Caco-2 (cell line): ENCODE measurements at regions not wholly inside any gene's neighbourhood (a gene's known extent, or its start where the extent isn't known, plus 50 kb on each side); places are given as distances from the start of the nearest gene placed in this dataset.

ENCODE experiments used
- BruUV-seq: library from RNA; stranded (reverse); fragments of 400-500 nt; replicated peaks from 2 replicates; lab custom pipeline; 2021; lab: Mats Ljungman, UMichigan
- CTCF ChIA-PET: fragments of 300-600 bp; sonication (Branson Sonifier 250); formaldehyde crosslinking; loops from one replicate; lab custom pipeline; 2022; ENCODE audit warnings: antibody characterized with exemption; lab: Charles Lee
- POLR2A ChIA-PET: fragments of 300-600 bp; sonication (Branson Sonifier 250); formaldehyde crosslinking; loops from one replicate; lab custom pipeline; 2022; ENCODE audit warnings: antibody characterized with exemption; lab: Charles Lee
- DNase-seq, 2 experiments: peaks; one replicate each; pipeline versions ENCODE4 v3.0.0 to v3.0.0-alpha.2; 2020 to 2022
- H3K27me3 ChIP-seq: replicated peaks from 2 replicates; pipeline ENCODE4 v1.6.0; 2011; ENCODE audit warnings: low read length; ENCODE audit not compliant: control insufficient read depth, insufficient read depth
- H3K36me3 ChIP-seq: 2 replicates; pipeline ENCODE4 v1.5.1; 2011; ENCODE audit warnings: low read length; ENCODE audit not compliant: control insufficient read depth, insufficient read depth
- H3K4me1 ChIP-seq: fragments of 250-450 bp; sonication (Bioruptor Pico); 2 replicates; pipeline ENCODE4 v1.5.1; 2020; ENCODE audit warnings: mild to moderate bottlenecking
- H3K4me3 ChIP-seq: 2 replicates; pipeline ENCODE4 v1.5.1; 2011; ENCODE audit warnings: low read depth, mild to moderate bottlenecking, control low read depth, low read length
- H3K9me3 ChIP-seq: fragments of 250-450 bp; sonication (Bioruptor Pico); 2 replicates; pipeline ENCODE4 v1.5.1; 2020; ENCODE audit warnings: mild to moderate bottlenecking, moderate library complexity
- H3K27ac Mint-ChIP-seq: one replicate; pipeline ENCODE4 v1.8.0; 2022; ENCODE audit warnings: mixed read lengths; ENCODE audit not compliant: unreplicated experiment
- H3K27me3 Mint-ChIP-seq: one replicate; pipeline ENCODE4 v1.8.0; 2022; ENCODE audit warnings: mixed read lengths; ENCODE audit not compliant: insufficient read depth, unreplicated experiment
- H3K36me3 Mint-ChIP-seq: one replicate; pipeline ENCODE4 v1.8.0; 2022; ENCODE audit warnings: mild to moderate bottlenecking, mixed read lengths; ENCODE audit not compliant: insufficient read depth, unreplicated experiment
- H3K4me1 Mint-ChIP-seq: one replicate; pipeline ENCODE4 v1.8.0; 2022; ENCODE audit warnings: low read depth, mixed read lengths; ENCODE audit not compliant: unreplicated experiment
- H3K4me3 Mint-ChIP-seq: one replicate; pipeline ENCODE4 v1.8.0; 2022; ENCODE audit warnings: mild to moderate bottlenecking, moderate library complexity, mixed read lengths; ENCODE audit not compliant: unreplicated experiment
- H3K9me3 Mint-ChIP-seq: one replicate; pipeline ENCODE4 v1.8.0; 2022; ENCODE audit warnings: mixed read lengths; ENCODE audit not compliant: unreplicated experiment
- CTCF ChIP-seq, 2 experiments: fragments of 200-600 bp in 1 of 2; IDR thresholded peaks; 1 replicate in 1 of 2; 2 replicates in 1 of 2; pipeline versions ENCODE4 v1.5.1 to v1.8.0; 2011 to 2022; ENCODE audit warnings: antibody characterized with exemption in 1 of 2, control low read depth in 1 of 2, inconsistent platforms in 1 of 2, low read depth in 1 of 2, low read length in 1 of 2, mild to moderate bottlenecking in 1 of 2, moderate library complexity in 1 of 2; ENCODE audit not compliant: insufficient read depth in 1 of 2, severe bottlenecking in 1 of 2, unreplicated experiment in 1 of 2
- intact Hi-C: fragments of 100-400 bp; cut with micrococcal nuclease; formaldehyde crosslinking; loops from one replicate; pipeline ENCODE4 v1.10.0; 2022; ENCODE audit not compliant: unreplicated experiment

- CTCF ChIA-PET: no interaction called here
- Mint-ChIP-seq H3K36me3 (no peaks in the 10 kb centered on the region), H3K27ac (no peak overlapping the region), H3K4me1 (no peaks in the 10 kb centered on the region), H3K27me3 (peaks cover 7% of the 10 kb centered on the region), H3K4me3 (no peak overlapping the region), H3K9me3 (peaks cover 10% of the 10 kb centered on the region)
- H3K36me3 ChIP-seq: no peaks in the 10 kb centered on the region
- H3K4me3 ChIP-seq: no peak overlapping the region
- H3K9me3 ChIP-seq: no peaks in the 10 kb centered on the region
- H3K27me3 ChIP-seq: no peaks in the 10 kb centered on the region
- TF ChIP-seq CTCF (IDR thresholded peaks at IDR 0.05; ENCODE audit: insufficient read depth in 1 of 2, low read depth in 1 of 2, low read length in 1 of 2, severe bottlenecking in 1 of 2, unreplicated experiment in 1 of 2): no peak
- DNase-seq: no peak
- no TSS peak for BruUV-seq
- H3K4me1 ChIP-seq: no peaks in the 10 kb centered on the region
- intact Hi-C loops: no loop called here
- POLR2A ChIA-PET: no interaction called here
Measured at GRCh38 chr14:66143387-66144112, 342.6 kb upstream of the CCDC196 start.

GRCh38 chr14:66152302-66152701 is 333.9 kb upstream of the CCDC196 start:
- Mint-ChIP-seq H3K4me3 (no peak overlapping the region), H3K27ac (no peak overlapping the region), H3K36me3 (no peaks in the 10 kb centered on the region), H3K27me3 (peaks cover 3% of the 10 kb centered on the region), H3K4me1 (no peaks in the 10 kb centered on the region), H3K9me3 (no peaks in the 10 kb centered on the region)
- ChIA-PET POLR2A (no interaction called here), CTCF (no interaction called here)
- Histone ChIP-seq H3K36me3 (no peaks in the 10 kb centered on the region), H3K4me1 (no peaks in the 10 kb centered on the region), H3K4me3 (no peak overlapping the region), H3K27me3 (no peaks in the 10 kb centered on the region), H3K9me3 (no peaks in the 10 kb centered on the region)
- no peak for TF ChIP-seq CTCF (IDR thresholded peaks at IDR 0.05; ENCODE audit: insufficient read depth in 1 of 2, low read depth in 1 of 2, low read length in 1 of 2, severe bottlenecking in 1 of 2, unreplicated experiment in 1 of 2)
- no peak for DNase-seq
- intact Hi-C loops: no loop called here
- BruUV-seq: no TSS peak

DNA sequence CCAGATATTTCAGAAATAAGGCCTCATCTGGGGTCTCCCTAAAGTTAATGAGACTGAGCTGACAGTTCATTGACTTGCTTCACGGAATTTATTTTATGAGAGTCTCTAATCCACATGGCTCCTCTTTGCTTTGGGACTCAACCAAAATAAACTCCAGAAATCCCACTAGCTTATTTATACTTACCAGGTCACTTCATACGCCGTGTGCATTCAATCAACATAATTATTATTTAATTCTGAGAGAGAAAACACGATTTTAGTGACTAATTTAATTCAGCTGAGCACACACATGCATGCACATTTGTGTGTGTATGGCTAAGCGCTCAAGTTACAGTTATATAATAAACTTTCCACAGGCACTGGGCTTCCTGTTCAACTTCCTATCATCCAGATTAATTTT is 333.4 kb upstream of the CCDC196 start:
- H3K36me3 Mint-ChIP-seq: no peaks in the 10 kb centered on the region
- Histone ChIP-seq H3K36me3 (no peaks in the 10 kb centered on the region), H3K4me3 (no peak overlapping the region), H3K9me3 (no peaks in the 10 kb centered on the region), H3K4me1 (no peaks in the 10 kb centered on the region), H3K27me3 (no peaks in the 10 kb centered on the region)
- no peaks in the 10 kb centered on the region for H3K9me3 Mint-ChIP-seq
- no peak overlapping the region for H3K4me3 Mint-ChIP-seq
- no peak for DNase-seq
- peaks cover 3% of the 10 kb centered on the region for H3K27me3 Mint-ChIP-seq
- TF ChIP-seq CTCF (IDR thresholded peaks at IDR 0.05; ENCODE audit: insufficient read depth in 1 of 2, low read depth in 1 of 2, low read length in 1 of 2, severe bottlenecking in 1 of 2, unreplicated experiment in 1 of 2): no peak
- ChIA-PET CTCF (no interaction called here), POLR2A (no interaction called here)
- no peak overlapping the region for H3K27ac Mint-ChIP-seq
- BruUV-seq: no TSS peak
- intact Hi-C loops: no loop called here
- no peaks in the 10 kb centered on the region for H3K4me1 Mint-ChIP-seq
